NCI-H2196 (cell line): ENCODE measurements at regions not wholly inside any gene's neighbourhood (a gene's known extent, or its start where the extent isn't known, plus 50 kb on each side); places are given as distances from the start of the nearest gene placed in this dataset.

Source experiments
- DNase-seq: peaks from one replicate; lab custom pipeline; 2025; ENCODE audit not compliant: unreplicated experiment; lab: John Stamatoyannopoulos, UW

DNA sequence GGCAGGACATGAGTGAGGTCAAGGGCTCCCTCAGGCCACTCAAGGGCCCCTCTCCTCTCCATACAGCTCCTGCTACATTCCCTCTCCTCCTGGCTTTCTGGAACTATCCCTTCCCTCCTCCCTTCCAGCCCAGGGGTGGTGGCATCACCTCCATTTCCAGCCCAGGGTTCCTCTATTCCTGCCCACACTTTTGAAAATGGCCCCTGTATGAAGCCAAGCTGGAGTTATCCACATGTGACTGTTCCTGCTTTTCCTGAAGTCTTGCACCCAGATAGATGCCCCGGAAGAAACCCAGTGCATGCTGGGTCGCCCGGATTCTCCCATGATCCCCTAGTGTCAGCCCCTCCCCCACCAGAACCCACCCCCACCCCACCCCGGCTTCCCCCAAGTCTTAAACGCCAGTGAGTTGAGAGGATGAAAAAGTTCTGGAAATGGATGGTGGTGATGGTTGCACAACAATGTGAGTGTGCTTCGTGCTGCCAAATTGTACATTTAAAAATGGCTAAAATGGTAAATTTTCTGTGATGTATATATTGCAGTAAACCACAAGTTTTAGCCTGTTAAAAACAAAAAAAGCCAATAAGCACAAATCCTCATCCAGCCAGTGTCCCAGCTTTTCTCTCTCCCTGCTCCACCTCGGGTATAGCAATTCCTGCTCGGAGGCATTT is 136.9 kb downstream of the SCARB1 start:
- no peak for DNase-seq

DNA sequence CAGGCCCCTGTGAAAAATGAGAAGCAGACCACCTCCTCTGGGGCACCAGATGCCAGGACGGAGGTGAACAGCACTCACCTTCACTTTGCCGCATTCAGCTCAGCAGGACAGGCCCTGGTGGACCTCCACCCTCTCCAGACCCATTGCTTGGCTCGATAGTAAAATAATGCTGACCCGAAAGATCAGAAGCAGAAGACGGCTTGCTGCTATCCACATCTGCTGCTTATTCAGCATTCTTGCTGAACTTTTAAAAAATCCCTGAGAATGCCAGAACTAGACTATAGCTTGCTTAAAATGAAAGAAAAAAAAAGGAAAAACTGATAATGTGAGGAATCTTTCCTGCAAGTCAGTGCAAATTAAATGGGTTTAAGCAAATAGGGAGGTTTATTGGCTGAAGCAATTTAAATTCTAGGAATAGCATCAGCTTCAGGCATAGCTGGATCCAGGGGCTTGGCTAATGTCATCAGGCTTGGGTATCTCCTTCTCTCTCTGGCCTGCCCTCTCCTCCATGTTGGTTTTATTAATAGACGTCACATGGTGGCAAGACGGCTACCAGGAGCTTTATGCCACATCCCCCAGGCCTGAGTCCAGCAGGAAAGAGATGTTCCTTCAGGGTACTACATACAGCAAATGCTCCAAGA is 137.9 kb downstream of the SCARB1 start:
- DNase-seq: no peak

DNA sequence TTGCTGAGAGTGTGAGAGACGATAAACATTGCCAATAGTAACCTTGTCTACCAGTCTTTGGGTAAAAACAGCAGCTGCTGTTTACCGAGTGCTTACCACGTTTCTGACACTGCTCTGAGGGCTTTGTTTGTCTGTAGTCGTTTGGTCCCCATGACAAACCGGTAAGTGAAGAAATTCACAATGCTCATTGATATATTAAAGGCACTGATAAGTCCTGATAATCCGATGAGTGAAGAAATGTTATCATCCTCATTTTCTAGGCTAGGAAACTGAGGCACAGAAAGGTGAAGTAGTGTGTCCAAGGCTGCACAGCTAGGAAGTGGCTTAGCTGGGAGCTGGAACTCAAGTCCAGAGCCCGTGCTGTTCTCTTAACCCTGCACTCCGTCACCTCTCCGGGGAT is 138.6 kb downstream of the SCARB1 start:
- DNase-seq: no peak

DNA sequence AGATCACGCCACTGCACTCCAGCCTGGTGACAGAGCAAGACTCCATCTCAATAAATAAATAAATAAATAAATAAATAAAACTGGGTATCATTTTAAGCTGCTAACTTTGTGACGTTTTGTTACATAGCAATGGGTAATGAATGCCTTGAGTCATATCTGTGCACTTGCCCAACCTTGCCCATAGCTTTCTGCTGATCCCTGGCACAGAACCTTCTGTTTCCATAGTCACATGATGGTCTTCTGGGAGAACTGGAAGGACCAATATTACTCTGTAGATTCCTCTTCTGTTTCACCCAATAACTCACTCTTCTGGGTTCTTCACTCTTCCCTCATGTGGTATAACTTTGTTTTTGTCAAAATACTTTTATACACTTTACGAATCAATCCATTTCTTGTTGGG is 140.8 kb downstream of the SCARB1 start:
- no peak for DNase-seq

DNA sequence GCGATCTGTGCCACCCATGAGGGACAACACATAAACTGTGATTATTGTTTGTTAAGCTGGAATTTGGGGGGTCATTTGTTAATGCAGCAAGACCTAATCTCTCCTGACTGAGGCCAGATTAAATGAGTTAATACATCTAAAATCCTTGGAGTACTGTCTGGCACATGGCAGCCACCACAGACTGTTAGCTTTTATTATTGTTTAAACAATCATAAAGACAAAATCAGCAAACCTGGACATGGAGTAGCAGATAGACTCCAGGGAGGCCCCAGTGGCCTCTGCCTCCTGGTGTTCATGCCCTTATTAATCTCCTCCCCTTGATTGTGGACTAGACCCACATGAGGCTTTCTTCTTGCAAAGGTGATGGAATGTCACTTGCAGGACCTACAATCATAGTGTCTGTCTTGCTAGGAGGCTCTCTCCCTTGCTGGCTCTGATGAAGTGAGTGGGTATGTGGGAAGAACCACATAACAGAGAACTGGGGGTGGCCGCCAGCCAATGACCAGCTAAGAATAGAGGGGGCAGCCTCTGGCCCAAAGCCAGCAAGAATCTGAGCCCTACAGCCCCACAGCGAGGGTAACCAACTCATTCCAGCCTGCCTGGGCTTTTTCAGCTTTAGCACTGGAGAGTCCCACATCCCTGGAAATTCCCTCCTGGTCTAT is 142.0 kb downstream of the SCARB1 start:
- no peak for DNase-seq

DNA sequence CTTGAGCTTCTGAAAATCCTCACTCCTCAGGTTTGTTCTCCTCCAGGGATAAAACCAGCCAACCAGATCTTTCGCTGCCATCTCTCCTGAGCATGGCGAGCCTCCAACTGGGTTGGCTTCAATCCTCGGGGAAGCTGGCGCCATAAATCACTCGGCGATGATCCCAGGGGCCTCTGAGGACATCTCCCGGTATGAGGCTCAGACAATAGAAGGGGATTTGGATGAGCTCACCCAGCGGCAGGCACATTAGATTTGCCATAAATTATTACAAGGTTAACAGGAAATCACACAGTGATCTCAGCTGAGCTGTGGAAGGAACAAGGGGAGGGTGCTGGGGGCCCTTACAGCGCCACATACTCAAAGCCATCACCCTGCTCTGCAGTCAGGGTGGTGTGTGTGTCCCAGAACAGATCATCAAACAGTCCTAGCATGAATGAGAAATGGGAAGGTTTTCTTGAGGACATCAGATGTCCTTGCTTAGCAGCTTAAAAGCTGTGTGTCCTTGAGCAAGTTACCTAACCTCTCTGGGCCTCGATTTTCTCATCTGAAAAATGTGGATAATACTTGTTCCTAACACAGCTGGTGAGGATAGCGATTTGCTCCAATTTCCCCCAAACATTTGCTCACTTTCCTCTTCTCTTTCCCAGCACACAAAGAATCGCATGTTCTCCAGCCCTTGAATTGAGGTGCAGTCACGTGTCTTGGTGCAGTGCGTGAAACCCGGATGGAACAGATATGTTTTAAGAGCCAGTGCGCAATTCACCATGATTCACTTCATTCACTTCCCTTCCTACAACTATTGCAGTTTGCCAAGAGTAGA is 142.8 kb downstream of the SCARB1 start:
- peak; percentile 92 for DNase-seq

DNA sequence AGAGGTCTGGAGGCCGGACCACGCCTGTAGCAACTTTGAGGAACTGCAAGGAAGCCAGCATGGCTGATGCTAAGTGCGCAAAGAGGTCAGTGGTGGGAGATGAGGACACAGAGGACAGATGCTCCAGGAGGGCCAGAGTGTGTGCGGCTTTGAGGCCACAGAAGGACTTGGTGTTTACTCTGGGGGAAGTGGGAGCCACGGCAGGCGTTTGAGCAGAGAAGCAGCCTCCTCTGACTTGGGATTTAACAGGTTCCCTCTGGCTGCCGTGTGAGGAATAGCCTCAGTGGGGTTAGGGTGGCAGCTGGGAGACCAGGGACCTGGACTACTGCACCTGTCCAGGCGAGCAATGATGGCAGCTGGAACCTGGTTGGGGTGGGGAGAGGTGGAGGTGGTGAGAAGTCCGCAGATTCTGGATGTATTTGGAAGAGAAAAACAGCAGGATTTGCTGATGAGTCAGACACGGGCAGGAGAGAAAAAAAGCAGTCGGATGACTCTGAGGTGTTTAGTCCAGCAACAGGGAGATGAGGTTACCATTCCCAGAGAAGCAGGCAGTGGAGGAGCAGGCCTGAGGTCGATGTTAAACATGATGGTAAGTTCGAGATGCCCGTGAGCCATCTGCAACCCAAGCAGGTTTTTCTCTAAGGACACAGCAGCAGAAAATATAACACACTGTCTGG is 143.5 kb downstream of the SCARB1 start:
- DNase-seq: peak; percentile 84

DNA sequence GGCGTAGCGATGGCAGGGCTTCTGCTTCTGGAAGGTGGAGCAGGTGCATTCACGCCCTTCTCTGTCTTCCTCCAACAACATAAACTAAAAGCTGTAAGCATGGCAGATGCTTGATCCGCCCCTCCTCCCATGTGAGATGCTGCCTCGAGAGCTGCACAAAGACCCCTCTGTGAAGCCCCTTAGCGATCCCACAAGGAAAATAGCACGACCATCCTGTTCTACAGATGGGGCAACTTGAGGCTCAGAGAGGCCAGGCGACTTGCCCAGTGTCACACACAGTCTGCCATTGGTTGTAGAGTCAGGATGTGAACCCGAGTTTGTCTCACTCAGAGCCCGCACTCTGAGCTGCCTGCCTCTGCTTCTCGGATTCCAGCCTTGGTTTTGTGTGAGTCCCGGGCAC is 144.4 kb downstream of the SCARB1 start:
- DNase-seq: no peak

DNA sequence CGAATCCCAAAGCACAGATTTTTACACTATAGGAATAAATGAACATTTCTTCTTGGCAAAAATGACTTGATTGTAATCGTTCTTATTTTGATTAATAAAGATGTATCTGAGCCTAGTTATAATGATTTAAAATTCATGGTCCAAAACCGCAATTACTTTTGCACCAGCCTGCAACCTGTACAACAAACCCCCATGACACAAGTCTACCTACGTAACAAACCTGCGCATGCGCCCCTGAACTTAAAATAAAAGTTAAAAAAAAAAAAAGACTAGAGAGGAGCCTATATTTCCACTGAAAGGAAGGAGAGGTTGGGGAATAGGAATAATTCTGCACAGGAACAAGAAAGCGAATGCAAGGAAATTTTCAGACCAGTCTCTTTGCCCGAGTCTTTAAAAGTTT is 145.2 kb downstream of the SCARB1 start:
- no peak for DNase-seq

DNA sequence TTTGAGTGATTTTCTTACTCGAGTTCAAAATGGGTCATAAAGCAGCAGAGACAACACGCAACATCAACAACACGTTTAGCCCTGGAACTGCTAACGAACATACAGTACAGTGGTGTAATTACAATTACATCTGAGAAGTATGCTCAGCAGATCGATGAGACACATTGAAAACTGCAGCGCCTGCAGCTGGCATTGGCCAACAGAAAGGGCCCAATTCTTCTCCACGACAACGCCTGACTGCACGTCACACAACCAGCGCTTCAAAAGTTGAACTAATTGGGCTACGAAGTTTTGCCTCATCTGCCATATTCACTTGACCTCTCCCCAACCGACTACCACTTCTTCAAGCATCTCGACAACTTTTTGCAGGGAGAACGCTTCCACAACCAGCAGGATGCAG is 145.6 kb downstream of the SCARB1 start:
- no peak for DNase-seq

DNA sequence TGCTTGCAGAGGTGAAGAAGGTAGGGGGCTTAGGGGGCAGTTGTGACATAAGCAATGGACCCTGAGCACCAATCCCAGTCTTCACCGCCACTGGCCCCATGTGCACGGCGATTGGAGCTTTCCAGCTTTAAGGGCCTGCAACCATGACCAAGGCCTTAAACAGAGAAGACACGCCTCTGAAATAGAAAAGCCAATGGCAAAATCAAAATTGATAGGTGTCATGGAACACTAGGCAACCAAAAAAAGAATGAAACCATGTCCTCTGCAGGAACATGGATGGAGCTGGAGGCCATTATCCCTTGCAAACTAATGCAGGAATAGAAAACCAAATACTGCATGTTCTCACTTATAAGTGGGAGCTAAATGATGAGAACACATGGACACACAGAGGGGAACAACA is 146.3 kb downstream of the SCARB1 start:
- DNase-seq: peak; percentile 12

DNA sequence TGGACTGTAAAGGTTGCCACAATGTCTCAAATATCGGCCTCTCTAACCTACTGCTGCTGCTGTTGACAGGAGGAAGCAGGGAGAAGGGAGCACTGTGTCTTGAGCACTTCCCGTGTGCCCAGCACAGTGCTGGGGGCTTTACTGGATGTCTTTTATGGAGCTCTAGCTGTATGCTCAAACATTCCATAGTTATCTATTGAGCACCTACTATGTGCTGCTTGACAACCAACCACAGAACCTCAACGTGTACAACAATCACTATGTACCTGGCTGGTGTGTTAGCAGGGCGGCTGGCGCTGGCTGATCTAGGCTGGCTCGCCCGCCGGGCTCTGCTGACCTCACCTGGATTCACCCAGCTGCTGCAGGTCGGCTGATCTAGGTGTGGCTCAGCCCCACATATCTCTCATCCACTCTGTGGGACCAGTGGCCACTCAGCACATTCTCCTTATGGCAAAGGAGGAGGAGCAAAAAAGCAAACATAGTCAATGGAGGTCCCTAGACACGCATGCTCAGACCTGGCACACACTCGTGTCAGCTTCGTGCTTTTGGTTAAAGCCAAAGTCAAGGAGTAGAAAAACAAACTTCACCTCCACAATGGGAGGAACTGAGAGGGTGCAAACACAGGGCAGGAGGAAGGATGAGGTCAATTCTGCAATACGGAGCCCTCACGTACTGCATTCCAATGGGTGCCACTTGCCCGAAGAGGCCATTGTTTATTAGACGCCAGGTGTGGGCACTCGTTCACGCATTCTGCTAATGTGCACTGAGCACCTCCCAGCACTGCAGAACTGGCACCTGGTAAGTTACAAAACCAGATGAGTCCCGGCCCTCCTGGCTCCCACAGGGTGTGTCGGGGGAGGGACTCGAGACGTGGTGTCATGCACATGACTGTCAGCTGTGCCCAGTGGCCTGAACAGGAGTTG is 147.2 kb downstream of the SCARB1 start:
- peak; percentile 86 for DNase-seq

DNA sequence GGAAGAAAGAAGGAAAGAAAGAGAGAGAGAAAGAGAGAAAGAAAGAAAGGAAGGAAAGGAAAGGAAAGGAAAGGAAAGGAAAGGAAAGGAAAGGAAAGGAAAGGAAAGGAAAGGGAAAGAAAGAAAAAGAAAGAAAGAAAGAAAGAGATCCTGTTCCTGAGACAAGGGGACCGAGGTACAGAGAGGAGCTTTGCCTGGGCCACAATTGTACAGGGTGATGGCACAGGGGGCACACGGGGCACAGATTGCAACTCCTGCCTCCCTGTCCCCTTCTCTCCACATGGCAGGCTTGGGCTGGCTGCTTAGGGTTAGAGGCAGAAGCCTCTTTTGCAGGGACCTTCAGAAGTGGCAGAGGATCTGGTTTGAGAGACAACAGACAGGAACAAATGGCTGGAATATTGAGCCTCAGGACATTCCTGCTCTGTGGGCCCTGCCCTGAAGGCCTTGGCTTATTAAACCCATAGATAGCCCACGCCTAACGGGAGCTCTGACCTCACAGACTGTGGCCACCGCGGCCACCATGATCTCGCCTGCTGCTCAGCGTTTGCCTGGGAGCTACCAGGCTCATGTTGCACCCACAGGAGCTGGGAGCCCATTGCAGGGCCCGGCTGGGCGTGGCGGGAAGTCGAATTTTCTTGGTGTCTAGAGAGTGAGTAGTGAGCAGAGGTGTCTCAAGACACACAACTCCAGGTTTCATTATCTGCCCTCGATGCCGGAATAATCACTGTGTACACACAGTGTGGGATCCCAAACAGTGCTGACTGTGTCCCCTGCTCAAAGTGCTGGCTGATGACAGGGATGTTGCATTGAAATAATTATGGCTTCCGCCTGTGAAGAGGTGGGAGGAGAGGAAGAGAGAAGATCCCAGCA is 147.9 kb upstream of the NCOR2 start:
- DNase-seq: no peak

DNA sequence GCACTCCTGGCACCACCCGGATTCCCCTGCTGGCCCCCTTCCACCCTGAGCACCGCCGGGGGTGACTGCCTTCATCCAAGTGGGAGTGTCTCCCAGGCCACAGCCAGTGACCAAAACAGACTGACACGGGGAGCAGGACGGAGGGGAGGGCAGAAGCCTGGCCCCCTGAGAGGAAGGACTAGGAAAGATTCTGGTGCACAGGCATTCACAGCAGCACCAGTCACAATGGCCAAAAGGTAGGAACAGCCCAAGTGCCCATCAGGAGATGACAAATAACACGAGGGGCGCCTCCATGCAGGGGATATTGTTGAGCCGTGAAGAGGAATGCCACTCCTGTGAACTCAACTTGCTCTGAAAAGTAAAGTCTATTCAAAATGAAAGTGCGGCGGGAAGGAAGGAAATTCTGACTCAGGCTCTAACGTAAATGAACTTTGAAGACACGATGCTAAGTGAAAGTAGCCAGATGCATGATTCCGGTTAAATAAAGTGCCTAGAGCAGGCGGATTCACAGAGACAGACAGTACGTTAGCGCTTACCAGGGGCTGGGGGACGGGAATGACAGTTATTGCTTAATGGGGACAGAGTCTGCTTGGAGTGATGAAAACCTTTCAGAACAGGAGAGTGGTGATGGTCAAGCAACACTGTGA is 146.1 kb upstream of the NCOR2 start:
- DNase-seq: no peak

DNA sequence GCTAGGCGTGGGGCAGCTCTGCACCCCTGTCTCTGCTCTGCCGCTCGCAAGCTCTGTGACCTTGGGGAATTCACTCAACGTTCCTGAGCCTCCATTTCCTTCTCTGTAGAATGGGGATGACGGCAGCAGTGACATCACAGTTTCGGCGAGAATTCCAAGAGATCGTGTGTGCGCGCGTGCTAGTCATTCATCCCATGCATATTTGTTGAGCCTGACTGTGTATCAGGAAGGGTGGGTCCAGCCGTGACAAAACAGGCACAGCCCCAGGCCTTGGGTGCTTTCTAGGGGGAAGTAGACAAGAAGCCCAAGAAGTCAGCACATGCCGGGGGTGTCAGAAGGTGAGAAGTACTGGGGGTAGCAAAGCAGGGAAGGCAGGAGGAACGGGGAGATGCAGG is 145.6 kb upstream of the NCOR2 start:
- no peak for DNase-seq

DNA sequence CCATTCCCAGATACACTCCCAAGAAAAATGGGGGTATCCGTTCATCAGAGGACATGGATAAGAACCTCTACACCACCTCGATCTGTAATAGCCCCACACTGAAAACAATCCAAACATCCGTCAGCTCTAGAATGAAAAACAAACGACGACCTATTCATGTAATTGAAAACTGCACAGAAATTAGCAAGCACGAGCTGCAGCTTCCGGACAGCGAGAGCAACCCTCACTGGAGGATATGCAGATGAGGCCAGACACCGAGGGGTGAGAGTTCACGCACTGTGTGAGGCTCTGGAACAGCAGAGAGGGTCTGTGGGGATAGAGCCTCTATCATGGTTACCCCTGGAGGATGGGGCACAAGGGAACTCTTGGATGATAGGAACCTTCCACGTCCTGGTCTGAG is 143.9 kb upstream of the NCOR2 start:
- no peak for DNase-seq

DNA sequence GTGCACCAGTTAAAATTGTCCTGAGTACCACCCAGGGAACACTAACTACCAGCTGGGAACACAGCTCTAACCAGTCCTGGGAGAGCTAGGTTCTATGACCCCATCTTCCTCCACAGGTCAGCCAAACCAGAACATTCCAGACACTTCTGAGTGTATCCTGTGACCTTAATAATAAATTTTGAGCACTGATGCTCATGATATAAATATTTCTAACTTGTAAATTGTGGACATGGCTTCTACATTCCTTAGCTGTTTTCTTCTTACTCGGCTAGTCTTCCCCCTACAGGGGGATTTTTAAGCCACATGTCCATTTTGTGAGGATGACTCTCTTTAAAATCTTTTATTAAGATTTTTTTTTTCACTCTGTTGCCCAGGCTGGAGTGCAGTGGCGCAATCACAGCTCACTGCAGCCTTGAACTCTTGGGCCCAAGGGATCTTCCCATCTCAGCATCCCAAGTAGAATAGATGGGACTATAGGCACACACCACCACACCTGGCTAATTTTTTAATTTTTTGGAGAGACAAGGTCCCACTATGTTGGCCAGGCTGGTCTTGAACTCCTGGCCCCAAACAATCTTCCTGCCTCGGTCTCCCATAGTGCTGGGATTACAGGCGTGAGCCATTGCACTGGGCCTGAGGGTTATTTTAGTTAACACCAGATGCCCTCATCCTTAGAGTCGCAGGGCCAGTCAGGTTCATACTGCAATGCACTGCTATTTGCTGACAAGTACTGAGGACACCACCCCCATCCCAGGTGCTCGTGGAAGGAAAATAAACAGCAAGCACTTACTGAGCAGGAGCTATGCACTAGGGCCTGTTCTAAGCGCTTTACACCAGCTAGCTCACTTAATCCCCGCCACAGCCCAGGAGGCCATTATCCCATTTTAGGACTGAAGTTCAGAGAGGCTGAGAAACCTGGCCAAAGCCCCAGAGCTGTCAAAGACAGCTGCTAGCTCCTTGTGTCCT is 142.6 kb upstream of the NCOR2 start:
- no peak for DNase-seq
